Adrenal gland (tissue), 9 donors: ENCODE measurements at regions not wholly inside any gene's neighbourhood (a gene's known extent, or its start where the extent isn't known, plus 50 kb on each side); places are given as distances from the start of the nearest gene placed in this dataset.
"Not testable (repeated sequence)": the region's sequence is repeated elsewhere in the genome, so short reads cannot be mapped to it uniquely, and the experiment has no call there.

Experiments
- DNase-seq, 7 donors: peaks; one replicate each; pipeline ENCODE4 v3.0.0-alpha.2; 2019 to 2020
- H3K27ac ChIP-seq, 5 donors: fragments of 200-600 bp; sonication (generic) in 4 of 5; 1 replicate in 3 of 5; 2 replicates in 2 of 5; pipeline versions ENCODE4 v1.5.1 to v1.8.0; 2016 to 2020; ENCODE audit warnings: mild to moderate bottlenecking in 1 of 5
- H3K27me3 ChIP-seq: fragments of 200-600 bp; 2 replicates; pipeline ENCODE4 v1.8.0; 2021
- H3K36me3 ChIP-seq, 2 donors: fragments of 200-600 bp; replicated peaks in 1 of 2; 1 replicate in 1 of 2; 2 replicates in 1 of 2; pipeline versions ENCODE4 v1.5.1 to v1.8.0; 2018 to 2022
- H3K4me1 ChIP-seq, 2 donors: fragments of 200-600 bp; replicated peaks in 1 of 2; 1 replicate in 1 of 2; 2 replicates in 1 of 2; pipeline versions ENCODE4 v1.5.1 to v1.8.0; 2018 to 2021
- H3K4me3 ChIP-seq, 4 donors: fragments of 200-600 bp; sonication (generic) in 3 of 4; one replicate each; pipeline ENCODE4 v1.5.1; 2016 to 2018
- H3K9me3 ChIP-seq, 3 donors: fragments of 200-600 bp; sonication (generic) in 1 of 3; replicated peaks in 1 of 3; 1 replicate in 2 of 3; 2 replicates in 1 of 3; pipeline versions ENCODE4 v1.5.1 to v1.8.0; 2016 to 2021
- CTCF ChIP-seq, 6 experiments: fragments of 450-650 bp in 4 of 6; fragments of 200-600 bp in 2 of 6; sonication (generic) in 1 of 6; IDR thresholded peaks; 1 replicate in 5 of 6; 2 replicates in 1 of 6; pipeline versions ENCODE4 v1.5.1 to v1.8.0; 2016 to 2021; ENCODE audit warnings: antibody characterized with exemption in 6 of 6, mild to moderate bottlenecking in 2 of 6, moderate library complexity in 1 of 6
- POLR2A ChIP-seq, 2 donors: fragments of 450-650 bp; IDR thresholded peaks; one replicate each; pipeline ENCODE4 v1.6.1; 2017; ENCODE audit warnings: antibody characterized with exemption in 2 of 2, mild to moderate bottlenecking in 2 of 2, moderate library complexity in 1 of 2
- WGBS, 4 donors: extraction: QIAGEN DNeasy Blood & Tissue Kit in 2 of 4; methylation state at CpG; one replicate each; pipeline versions ENCODE4 v1.1.5 to v1.1.7; 2013 to 2017; 5-methylcytosine and 5-hydroxymethylcytosine counted together
- intact Hi-C, 2 donors: fragments of 100-400 bp; cut with DNase I; formaldehyde crosslinking; loops; one replicate each; pipeline versions ENCODE4 v1.14.1 to v1.15.0; 2022 to 2023
- donor health status: healthy with polysubstance abuse.
- donor health status: Bipolar disorder and iron deficiency.
- donor health status: DM: yes; HTN: yes; CAD: no.
- donor health status: DM: no; HTN: no; CAD: no.
- donor health status: DM: no; HTN: no; CAD: no.

DNA sequence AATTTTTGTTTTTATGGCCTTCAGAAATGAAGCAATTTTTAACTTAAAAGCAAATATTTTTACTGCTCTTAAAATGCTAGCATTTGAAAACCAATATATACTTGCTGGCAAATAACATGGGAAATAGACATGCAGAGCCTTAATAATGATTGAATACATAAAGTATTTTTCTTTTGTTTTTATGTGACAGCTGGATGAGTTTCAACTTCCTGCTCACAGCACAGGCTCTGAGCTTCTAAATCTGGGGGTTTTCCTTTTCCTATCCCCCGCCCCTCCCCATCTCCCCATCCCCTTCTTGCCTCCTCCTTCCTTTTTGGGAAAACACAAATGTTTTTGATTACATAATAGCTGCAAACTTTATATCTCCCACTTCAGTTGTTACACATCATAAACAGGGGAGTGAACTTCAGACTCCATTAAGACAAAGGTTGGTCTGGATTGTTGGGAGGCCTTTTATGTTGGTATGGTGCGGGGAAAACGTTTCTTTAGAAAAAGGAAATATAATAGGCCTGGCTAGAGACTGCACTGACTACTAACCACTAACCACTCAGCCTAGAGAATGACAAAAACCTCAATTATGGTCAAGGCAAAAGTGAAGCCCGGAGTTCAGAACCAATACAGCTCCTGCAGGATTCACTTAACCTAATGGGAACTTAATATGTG lies 116.1 kb upstream of the GORAB start:
- 61 to 73% (median 67%) methylated on average over 4 of the region's 4 CpGs for WGBS, 4 donors
- peak overlapping the region in 1 of 5 donors; percentile 44 for H3K27ac ChIP-seq
- no peaks in the 10 kb centered on the region for H3K9me3 ChIP-seq
- no peak for DNase-seq
- H3K27me3 ChIP-seq: no peaks in the 10 kb centered on the region
- H3K4me3 ChIP-seq: no peak overlapping the region
- no peak for TF ChIP-seq CTCF (IDR thresholded peaks at IDR 0.05)
- TF ChIP-seq POLR2A (IDR thresholded peaks at IDR 0.05): no peak
- intact Hi-C loops: no loop called here
- H3K36me3 ChIP-seq: no peaks in the 10 kb centered on the region
- H3K4me1 ChIP-seq: peaks cover 4 to 11% of the 10 kb centered on the region in 2 donors

DNA sequence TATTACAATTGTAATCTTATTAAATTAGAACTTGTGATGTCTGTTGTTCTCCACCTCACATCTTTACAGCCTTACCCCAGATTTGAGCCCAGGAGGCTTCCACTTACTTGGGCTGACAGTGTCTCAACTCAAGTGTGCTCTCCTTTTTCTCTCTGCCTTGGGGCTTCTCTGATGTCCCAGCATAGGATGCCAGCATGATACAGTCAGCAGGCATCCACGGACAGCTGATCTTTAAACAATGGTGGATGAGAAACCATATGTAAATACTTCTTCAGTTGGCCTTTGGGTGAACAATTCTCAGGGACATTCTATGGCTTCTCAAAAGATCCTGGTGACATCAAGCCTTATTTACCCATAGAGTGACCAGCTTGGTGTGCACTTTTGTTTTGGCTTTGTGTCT lies 107.6 kb upstream of the GORAB start:
- Histone ChIP-seq H3K27ac (no peak overlapping the region), H3K36me3 (no peaks in the 10 kb centered on the region), H3K27me3 (no peaks in the 10 kb centered on the region), H3K4me3 (no peak overlapping the region), H3K4me1 (no peaks in the 10 kb centered on the region), H3K9me3 (no peaks in the 10 kb centered on the region)
- intact Hi-C loops: no loop called here
- 53 to 84% (median 76%) methylated on average over 1 of the region's 1 CpG for WGBS, 4 donors
- DNase-seq: no peak
- no peak for TF ChIP-seq POLR2A (IDR thresholded peaks at IDR 0.05)
- no peak for TF ChIP-seq CTCF (IDR thresholded peaks at IDR 0.05)

DNA sequence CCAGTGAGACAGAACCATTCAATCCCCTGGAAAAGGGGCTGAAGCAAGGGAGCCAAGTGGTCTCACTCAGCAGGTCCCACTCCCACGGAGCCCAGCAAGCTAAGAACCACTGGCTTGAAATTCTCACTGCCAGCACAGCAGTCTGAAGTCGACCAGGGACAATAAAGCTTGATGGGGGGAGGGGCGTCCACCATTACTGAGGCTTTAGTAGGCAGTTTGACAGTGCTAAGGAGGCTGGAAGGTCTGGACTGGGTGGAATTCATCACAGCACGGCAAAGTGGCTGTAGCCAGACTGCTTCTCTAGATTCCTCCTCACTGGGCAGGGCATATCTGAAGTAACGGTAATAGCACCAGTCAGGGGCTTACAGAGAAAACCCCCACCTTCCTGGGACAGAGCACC lies 105.4 kb upstream of the GORAB start:
- Histone ChIP-seq H3K4me1 (no peaks in the 10 kb centered on the region), H3K27ac (no peak overlapping the region), H3K36me3 (no peaks in the 10 kb centered on the region), H3K4me3 (no peak overlapping the region), H3K27me3 (no peaks in the 10 kb centered on the region), H3K9me3 (no peaks in the 10 kb centered on the region)
- no peak for DNase-seq
- TF ChIP-seq POLR2A (IDR thresholded peaks at IDR 0.05) (no peak), CTCF (IDR thresholded peaks at IDR 0.05) (no peak)
- 25 to 42% (median 42%) methylated on average over 3 to 5 of the region's 5 CpGs for WGBS, 4 donors
- intact Hi-C loops: no loop called here

GRCh38 chr1:170427002-170427401 lies 105.0 kb upstream of the GORAB start:
- H3K27ac ChIP-seq, intact Hi-C loops, DNase-seq, H3K4me1 ChIP-seq, H3K4me3 ChIP-seq, H3K36me3 ChIP-seq, H3K27me3 ChIP-seq, H3K9me3 ChIP-seq: not testable (repeated sequence)
- WGBS, 4 donors: 60 to 61% (median 60%) methylated on average over 1 of the region's 1 CpG; no CpG with 5 or more reads in 1 of the 4 donors

- no peak for DNase-seq
- Histone ChIP-seq H3K27me3 (no peaks in the 10 kb centered on the region), H3K4me3 (no peak overlapping the region), H3K4me1 (no peaks in the 10 kb centered on the region), H3K36me3 (no peaks in the 10 kb centered on the region), H3K27ac (no peak overlapping the region), H3K9me3 (no peaks in the 10 kb centered on the region)
- intact Hi-C loops: no loop called here
- 48 to 62% (median 56%) methylated on average over 3 of the region's 3 CpGs for WGBS, 4 donors
- TF ChIP-seq CTCF (IDR thresholded peaks at IDR 0.05) (no peak), POLR2A (IDR thresholded peaks at IDR 0.05) (no peak)
These were observed 95.0 kb upstream of the GORAB start for GRCh38 chr1:170436928-170437327.
